HG03095 (cell line): ENCODE measurements at regions not wholly inside any gene's neighbourhood (a gene's known extent, or its start where the extent isn't known, plus 50 kb on each side); places are given as distances from the start of the nearest gene placed in this dataset.
"Not testable (repeated sequence)": the region's sequence is repeated elsewhere in the genome, so short reads cannot be mapped to it uniquely, and the experiment has no call there.

ENCODE experiments used
- ATAC-seq: cut with Tn5 transposase; IDR thresholded peaks from one replicate; pipeline ENCODE4 v1.9.1; 2021; ENCODE audit warnings: moderate library complexity; ENCODE audit not compliant: unreplicated experiment

DNA sequence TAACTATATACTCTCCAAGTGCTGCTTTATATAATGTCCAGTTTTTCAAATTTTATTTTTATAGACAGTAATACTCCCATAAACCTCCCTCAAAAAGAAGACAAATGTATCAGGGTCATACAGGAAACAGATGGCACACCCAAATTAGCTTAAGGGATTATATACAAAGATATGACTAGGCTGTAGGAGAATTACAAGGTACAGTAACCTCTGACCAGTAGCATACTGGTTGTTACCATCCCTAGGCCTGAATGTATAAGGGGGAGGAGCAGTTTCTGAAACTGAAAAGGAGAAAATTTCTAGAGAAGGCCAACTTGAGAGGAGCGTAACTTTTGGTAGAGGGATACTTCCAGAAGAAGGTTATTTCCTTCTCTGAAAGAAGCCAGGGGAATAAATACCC is 122.6 kb upstream of the NBPF19 start:
- ATAC-seq, result not testable (repeated sequence)

DNA sequence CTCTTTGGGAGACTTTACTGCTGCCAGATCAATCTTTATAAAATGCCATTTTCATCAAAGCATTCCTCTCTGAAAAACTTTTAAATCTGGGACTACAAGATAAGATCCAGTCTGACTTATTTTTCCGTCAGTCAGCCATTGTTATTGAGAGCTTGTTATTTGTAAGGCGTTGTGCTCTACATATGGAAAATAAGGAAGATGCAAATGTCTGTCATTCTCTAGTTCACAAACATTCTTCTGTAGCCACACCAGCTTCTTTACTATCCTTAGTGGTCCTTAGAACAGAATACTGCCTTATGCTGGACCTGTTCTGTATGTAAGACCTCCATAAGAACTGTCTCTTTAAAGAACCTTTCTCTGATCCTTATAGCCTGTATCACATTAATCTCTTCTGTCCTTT is 120.3 kb upstream of the NBPF19 start:
- ATAC-seq, result not testable (repeated sequence)

GRCh38 chr1:149355748-149356147 is 119.1 kb upstream of the NBPF19 start:
- ATAC-seq, result not testable (repeated sequence)

DNA sequence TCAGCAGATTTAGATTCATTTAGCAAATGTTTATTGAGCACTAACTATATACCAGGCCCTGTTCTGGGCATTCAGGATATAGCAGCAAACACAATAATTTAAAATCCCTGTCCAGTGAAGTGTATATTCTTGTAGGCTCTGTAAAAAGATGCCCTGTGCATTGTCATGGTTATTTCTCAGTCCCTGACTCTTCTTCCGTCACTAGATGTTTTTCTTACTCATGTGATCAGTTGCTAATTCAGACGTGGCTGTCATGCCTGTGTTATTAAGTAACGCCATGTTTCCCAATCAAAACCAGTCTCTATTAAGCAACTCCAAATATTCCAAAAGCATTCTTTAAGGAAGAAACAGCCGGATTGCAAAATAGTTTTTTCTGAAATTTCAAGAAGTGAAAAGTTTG is 118.7 kb upstream of the NBPF19 start:
- ATAC-seq, result not testable (repeated sequence)

- not testable (repeated sequence) for ATAC-seq
Measured at GRCh38 chr1:149360351-149360750, 114.5 kb upstream of the NBPF19 start.

DNA sequence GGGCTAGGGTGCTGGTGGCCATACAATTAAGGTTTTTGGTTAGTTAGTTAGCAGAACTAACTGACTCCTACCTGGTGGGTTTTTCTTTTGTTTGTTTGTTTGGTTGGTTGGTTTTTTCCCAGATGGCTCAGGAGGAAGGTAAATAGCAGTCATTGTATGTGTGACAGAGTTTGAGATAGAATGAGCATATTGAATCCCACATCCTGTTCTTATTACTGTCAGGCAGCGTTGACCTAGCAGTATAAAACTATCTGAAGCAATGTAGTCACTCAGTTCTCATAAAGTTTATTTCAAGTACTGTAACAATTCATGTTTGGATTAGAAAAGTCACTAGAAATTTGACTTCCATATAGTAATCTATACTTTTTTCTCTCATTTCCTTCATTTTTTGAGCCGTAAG is 113.5 kb upstream of the NBPF19 start:
- not testable (repeated sequence) for ATAC-seq

GRCh38 chr1:149364188-149364981 is 110.5 kb upstream of the NBPF19 start:
- ATAC-seq, result not testable (repeated sequence)

DNA sequence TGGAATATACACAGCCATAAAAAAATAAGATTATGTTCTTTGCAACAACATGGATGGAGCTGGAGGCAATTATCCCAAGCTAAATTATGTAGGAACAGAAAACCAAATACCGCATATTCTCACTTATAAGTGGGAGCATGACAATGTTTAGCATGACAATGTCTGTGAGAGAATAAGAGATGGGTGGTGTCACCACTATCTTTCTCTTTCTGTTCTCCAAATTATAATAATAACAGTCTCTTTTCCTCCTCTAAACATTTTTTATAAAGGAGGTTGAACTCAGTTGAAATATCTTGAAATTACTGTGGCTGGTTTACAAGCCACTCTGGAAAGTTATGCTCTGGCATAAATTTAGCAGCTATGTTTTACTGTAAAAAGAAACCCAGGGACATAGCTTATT is 108.4 kb upstream of the NBPF19 start:
- not testable (repeated sequence) for ATAC-seq

DNA sequence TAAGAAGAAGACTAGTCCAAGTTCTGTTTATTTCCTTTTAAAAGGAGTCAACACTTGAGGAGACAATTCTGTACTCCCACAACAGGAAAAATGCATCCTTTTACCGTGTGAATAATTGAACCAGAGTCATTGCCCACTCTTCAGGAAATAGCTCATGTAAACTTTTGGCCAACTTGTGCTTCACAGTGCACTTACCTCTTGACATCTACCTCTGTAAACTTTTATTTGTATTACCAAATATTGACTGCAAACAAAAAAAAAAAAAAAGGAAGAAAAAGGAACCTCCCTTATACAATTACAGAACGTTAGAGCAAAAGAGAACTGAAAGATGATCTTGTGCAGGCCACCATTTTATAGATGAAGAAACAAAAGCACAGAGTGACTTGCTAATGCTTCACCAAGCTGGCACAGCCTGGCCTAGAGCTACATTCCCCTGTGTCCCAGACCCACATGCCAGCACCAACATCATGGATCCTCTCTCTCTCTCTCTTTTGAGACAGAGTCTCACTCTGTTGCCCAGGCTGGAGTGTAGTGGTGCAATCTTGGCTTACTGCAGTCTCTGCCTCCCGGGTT is 107.3 kb upstream of the NBPF19 start:
- not testable (repeated sequence) for ATAC-seq

DNA sequence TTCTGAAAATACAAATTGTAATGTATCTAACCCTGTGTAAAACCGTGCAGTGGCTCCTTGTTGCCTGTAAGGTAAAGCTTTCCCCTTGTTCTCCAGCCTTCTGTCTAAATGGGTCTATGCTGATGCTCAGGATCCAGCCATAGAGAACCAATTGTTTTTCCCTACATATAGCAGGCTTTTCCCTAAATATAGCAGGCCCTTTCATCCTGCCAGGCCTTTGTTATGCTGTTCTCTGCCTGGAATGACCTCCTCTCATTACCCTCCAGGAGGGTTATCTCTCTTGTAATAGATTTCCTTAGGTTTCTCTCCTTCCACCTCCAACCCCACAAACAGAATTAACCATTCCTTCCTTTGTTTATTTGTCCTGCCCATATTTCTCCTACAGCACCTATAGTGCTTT is 106.5 kb upstream of the NBPF19 start:
- ATAC-seq, result not testable (repeated sequence)

DNA sequence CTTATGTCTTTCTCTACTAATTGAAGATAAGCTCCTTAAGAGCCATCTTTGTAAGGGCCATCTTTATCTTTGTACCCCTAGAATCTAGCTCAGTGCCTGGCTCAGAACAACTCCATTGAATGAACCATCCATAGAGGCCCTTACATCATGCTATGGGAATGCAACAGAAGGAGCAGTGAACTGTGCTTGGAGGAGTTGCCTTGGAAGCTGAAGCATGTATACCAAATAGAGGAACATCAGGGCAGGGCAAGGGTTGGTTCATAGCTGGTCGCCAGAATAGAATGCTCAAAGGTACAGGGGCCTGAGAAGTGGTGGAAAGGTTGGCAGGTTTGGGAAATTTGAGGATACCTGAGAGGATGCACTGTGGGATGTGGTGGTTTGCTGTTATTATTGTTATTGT is 105.8 kb upstream of the NBPF19 start:
- ATAC-seq, result not testable (repeated sequence)

- ATAC-seq, result not testable (repeated sequence)
Measured at GRCh38 chr1:149371955-149372354, 102.9 kb upstream of the NBPF19 start.

- not testable (repeated sequence) for ATAC-seq
Measured at GRCh38 chr1:149378462-149378861, 96.4 kb upstream of the NBPF19 start.

- not testable (repeated sequence) for ATAC-seq
Measured at GRCh38 chr1:149390173-149390926, 84.5 kb upstream of the NBPF19 start.

- ATAC-seq, result not testable (repeated sequence)
Measured at GRCh38 chr1:149390931-149391330, 83.9 kb upstream of the NBPF19 start.

- ATAC-seq, result not testable (repeated sequence)
Measured at GRCh38 chr1:149395802-149396201, 79.0 kb upstream of the NBPF19 start.

DNA sequence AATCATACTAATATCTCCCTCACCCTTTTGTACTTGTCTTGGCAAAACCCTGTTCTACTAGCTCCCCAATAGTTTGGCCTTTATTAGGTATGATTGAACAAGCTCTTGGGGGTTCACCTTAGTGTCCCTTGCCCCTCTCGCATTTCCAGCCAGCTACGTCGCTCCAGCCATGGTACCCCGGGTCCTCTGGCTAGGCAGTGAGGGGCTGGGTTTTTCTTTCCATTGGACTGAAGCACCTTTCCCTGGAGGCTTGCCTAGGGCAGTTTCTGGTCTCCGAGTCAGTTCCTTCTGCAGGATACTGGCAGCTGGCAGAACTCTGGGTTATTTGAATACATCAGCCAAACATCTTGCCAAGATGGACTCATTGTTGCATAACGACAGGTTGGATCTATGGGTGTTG is 76.3 kb upstream of the NBPF19 start:
- not testable (repeated sequence) for ATAC-seq

DNA sequence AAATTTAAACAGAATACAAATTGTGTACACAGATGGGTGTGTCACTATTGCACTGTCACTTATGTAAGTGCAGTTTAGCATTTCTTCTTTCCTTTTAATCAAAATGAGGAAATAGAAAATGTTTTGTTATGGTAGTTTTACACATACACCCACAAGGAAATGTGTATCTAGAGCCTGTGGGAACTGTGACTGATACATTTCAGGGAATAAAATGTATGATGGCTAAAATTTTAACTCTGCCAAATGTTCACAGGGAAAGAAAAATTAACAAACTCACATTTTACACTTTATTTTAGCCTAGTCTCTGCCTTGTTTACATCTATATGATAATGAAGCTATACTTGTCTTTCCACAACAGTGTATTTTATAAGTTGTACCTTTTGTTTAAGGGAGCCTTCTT is 66.4 kb upstream of the NBPF19 start:
- ATAC-seq, result not testable (repeated sequence)

- not testable (repeated sequence) for ATAC-seq
Measured at GRCh38 chr1:149415373-149415772, 59.5 kb upstream of the NBPF19 start.

- ATAC-seq, result not testable (repeated sequence)
Measured at GRCh38 chr1:149418782-149419181, 56.1 kb upstream of the NBPF19 start.

DNA sequence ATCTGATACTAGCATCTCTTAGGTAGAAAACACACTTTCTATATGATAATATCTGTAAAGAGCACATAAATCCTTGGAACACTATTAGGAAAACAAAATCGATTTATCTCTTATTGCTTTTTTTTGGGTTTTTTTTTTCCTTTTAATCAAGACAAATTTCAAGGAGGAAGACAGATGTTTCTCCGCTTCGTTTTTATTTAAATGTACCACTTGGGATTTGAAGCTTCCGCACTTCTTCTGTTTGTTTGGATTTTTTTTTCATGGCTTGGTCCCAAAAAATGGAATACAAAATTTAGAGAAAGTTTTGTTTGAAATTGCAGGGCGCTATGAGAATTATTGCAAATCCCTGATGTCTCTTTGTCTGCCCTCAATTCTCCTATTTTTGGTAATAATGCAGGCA is 51.7 kb upstream of the NBPF19 start:
- ATAC-seq, result not testable (repeated sequence)
